ENCODE measurements at regions not wholly inside any gene's neighbourhood (a gene's known extent, or its start where the extent isn't known, plus 50 kb on each side); places are given as distances from the start of the nearest gene placed in this dataset.

GRCh38 chr7:25726170-25726780 lies 425.7 kb upstream of the NFE2L3 start:
- FAIRE-seq: no peak
- ChIA-PET POLR2A (no interaction called here), CTCF (no interaction called here)
- dilution Hi-C loops (cut with MboI; ENCODE audit: extremely low pct_ligation_motif_present, low sequenced_read_pairs): no loop called here
- H3K36me3 ChIP-seq (ENCODE audit: control insufficient read depth in 2 of 2, extremely low read depth in 1 of 2, insufficient read depth in 2 of 2, low read length in 2 of 2): no peaks in the 10 kb centered on the region
- intact Hi-C loops (cut with micrococcal nuclease): no loop called here
- H2AFZ ChIP-seq (ENCODE audit: low read depth, low read length): no peak overlapping the region
- no TSS peak for BruUV-seq (replicated peaks)
- no peak for TF ChIP-seq JUN (IDR thresholded peaks at IDR 0.05; ENCODE audit: borderline replicate concordance, insufficient read depth, insufficient read length, low read depth)
- TF ChIP-seq POLR2AphosphoS5 (IDR thresholded peaks at IDR 0.05; ENCODE audit: insufficient read depth, low read depth, low read length): no peak
- TF ChIP-seq GATA2 (IDR thresholded peaks at IDR 0.05; ENCODE audit: insufficient read depth, insufficient read length, low read depth, low read length): no peak
- TF ChIP-seq, protein P1, sequence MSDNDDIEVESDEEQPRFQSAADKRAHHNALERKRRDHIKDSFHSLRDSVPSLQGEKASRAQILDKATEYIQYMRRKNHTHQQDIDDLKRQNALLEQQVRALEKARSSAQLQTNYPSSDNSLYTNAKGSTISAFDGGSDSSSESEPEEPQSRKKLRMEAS (IDR thresholded peaks at IDR 0.05; ENCODE audit: insufficient read depth, insufficient read length): no peak
- TF ChIP-seq, protein P2, sequence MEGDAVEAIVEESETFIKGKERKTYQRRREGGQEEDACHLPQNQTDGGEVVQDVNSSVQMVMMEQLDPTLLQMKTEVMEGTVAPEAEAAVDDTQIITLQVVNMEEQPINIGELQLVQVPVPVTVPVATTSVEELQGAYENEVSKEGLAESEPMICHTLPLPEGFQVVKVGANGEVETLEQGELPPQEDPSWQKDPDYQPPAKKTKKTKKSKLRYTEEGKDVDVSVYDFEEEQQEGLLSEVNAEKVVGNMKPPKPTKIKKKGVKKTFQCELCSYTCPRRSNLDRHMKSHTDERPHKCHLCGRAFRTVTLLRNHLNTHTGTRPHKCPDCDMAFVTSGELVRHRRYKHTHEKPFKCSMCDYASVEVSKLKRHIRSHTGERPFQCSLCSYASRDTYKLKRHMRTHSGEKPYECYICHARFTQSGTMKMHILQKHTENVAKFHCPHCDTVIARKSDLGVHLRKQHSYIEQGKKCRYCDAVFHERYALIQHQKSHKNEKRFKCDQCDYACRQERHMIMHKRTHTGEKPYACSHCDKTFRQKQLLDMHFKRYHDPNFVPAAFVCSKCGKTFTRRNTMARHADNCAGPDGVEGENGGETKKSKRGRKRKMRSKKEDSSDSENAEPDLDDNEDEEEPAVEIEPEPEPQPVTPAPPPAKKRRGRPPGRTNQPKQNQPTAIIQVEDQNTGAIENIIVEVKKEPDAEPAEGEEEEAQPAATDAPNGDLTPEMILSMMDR (IDR thresholded peaks at IDR 0.05; ENCODE audit: extremely low read depth in 1 of 2, insufficient read depth in 1 of 2, low read depth in 1 of 2, low read length in 2 of 2): no peak
- TF ChIP-seq MYC (IDR thresholded peaks at IDR 0.05; ENCODE audit: low read depth, low read length): no peak
- no peaks in the 10 kb centered on the region for H4K20me1 ChIP-seq (replicated peaks; ENCODE audit: control insufficient read depth, extremely low read depth, insufficient read depth, low read length)
- no peaks in the 10 kb centered on the region for H3K4me1 ChIP-seq (ENCODE audit: control insufficient read depth, extremely low read depth, insufficient read depth, low read length)
- H3K9me3 ChIP-seq (replicated peaks; ENCODE audit: control insufficient read depth, insufficient read depth, low read length): no peaks in the 10 kb centered on the region
- DNase-seq (ENCODE audit: low read depth, low spot score): no peak
- H3K79me2 ChIP-seq (ENCODE audit: control insufficient read depth, insufficient read depth, low read length): no peaks in the 10 kb centered on the region
- no peaks in the 10 kb centered on the region for H3K27me3 ChIP-seq (ENCODE audit: control insufficient read depth in 2 of 2, insufficient read depth in 2 of 2, low read length in 2 of 2)
- no peak overlapping the region for H3K9ac ChIP-seq (replicated peaks; ENCODE audit: extremely low read depth, insufficient read depth, low read length)
- H3K4me2 ChIP-seq (ENCODE audit: insufficient read depth, low read length): no peak overlapping the region
- H3K4me3 ChIP-seq (replicated peaks in 1 of 3; ENCODE audit: insufficient read depth in 1 of 3, low read depth in 1 of 3, low read length in 3 of 3): no peak overlapping the region
- H3K9me1 ChIP-seq (replicated peaks; ENCODE audit: control insufficient read depth, extremely low read depth, insufficient read depth, low read length): no peaks in the 10 kb centered on the region
- H3K27ac ChIP-seq (ENCODE audit: insufficient read depth, low read depth, low read length): no peak overlapping the region
